Sciatic nerve (tissue), 2 donors: ENCODE measurements at regions not wholly inside any gene's neighbourhood (a gene's known extent, or its start where the extent isn't known, plus 50 kb on each side); places are given as distances from the start of the nearest gene placed in this dataset.

Source experiments
- ATAC-seq: fragments of 200-7000 bp; cut with Tn5 transposase; one replicate; pipeline ENCODE4 v1.9.1; 2020; ENCODE audit warnings: mild to moderate bottlenecking, moderate library complexity
- DNase-seq: peaks from one replicate; pipeline ENCODE4 v3.0.0-alpha.2; 2020; ENCODE audit warnings: low spot score
- intact Hi-C: fragments of 100-400 bp; cut with DNase I; formaldehyde crosslinking; loops from one replicate; pipeline ENCODE4 v1.14.2; 2022
- donor health status: DM: no; HTN: no; CAD: no.
- donor health status: DM: no; HTN: no; CAD: no.

DNA sequence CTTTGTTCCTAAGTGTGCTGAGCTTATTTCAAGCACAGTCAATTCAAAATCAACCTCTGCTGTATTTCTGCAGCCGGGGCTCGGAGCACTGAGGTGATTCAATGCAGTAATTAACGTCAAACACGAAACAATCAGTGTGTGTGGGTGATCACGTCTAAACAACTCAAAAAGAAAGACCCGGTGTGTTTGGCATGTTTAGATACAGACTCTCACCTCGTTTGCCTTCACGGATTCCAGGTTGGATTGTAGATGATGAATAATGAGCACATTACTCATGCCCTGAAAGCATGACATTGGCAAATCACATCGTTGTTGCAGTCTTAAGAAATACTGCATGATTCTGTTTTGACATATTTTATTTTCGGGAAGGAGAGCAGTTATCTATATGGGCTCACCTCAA lies 231.0 kb downstream of the QKI start:
- no peak for ATAC-seq
- no peak for DNase-seq
- intact Hi-C loops: no loop called here

DNA sequence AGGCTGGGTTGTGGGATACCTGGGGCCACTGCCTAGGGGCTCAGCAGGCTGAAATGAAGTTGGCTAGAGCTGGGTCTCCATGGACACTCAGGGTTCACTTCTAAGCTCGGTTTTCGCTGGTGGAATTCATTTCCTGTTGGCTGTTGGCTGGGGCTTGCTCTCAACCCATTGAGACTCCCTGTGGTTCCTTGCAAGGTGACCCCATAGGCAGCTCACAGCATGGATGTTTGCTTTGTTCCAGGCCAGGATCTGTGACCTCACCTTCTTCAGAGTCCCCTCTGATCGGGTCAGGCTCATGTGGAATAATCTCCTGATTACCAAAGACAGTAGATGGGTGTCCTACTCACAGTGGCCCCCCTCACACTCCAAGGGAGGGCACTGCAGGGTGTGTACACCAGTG lies 229.3 kb downstream of the QKI start:
- ATAC-seq (no peak), DNase-seq (no peak)
- intact Hi-C loops: no loop called here

DNA sequence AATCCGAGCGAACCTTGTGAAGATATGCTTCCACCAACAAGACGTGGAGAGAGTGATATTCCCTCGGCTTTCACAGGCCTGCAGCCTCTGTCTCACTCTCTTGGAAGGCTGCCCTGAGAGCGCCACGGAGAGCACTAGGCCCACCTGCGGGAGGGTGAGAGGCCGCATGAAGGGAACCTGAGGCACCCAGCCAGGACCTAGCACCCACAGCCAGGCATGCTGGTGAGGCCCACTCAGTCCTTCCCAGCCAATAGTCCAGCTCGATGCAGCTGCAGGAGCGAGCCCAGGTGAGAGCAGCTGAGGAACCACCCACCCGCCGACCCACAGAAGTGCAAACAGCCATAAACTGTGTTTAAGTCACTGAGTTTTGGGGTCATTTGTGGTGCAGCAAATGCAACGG lies 227.2 kb downstream of the QKI start:
- ATAC-seq: no peak
- intact Hi-C loops: no loop called here
- no peak for DNase-seq

DNA sequence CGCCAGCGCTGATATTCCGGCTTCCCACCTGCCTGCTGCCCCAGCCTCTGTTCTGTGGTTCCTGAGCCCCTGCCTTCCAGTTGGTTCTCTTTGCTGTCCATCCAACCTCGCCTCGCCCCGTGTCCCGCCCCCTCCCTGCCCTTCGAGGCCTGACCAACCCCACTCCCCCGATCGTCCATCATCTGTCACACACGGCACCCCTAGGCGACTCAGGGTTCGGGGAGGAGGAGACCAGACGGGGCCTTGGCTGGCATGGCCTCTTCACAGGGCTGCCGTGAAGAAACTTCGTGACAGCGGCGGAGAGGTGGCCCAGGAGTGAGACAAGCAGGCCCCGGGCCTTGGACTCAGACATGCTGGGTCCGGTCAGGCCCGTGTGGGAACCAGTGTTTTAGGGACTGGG lies 226.1 kb downstream of the QKI start:
- ATAC-seq (no peak), DNase-seq (no peak)
- intact Hi-C loops: no loop called here

DNA sequence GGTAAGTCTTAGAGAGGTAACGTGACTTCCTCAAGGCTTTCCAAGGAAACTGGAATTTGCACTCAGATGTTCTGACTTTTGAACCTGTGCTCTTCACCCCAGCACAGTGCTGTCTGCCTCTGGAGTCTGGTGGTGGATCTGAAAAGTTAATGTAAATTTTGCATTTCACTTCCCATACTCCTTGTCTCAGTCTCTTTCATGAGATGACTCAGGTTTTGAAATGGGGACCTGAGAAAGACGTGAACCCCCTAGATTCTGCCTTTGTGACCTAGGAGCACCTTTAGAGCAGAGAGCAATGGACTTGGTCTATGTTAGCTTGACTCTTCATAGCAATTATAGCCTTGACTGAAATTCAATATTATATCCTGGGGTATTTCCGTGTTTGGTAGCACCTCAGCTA lies 223.0 kb downstream of the QKI start:
- intact Hi-C loops: no loop called here
- ATAC-seq (no peak), DNase-seq (no peak)

DNA sequence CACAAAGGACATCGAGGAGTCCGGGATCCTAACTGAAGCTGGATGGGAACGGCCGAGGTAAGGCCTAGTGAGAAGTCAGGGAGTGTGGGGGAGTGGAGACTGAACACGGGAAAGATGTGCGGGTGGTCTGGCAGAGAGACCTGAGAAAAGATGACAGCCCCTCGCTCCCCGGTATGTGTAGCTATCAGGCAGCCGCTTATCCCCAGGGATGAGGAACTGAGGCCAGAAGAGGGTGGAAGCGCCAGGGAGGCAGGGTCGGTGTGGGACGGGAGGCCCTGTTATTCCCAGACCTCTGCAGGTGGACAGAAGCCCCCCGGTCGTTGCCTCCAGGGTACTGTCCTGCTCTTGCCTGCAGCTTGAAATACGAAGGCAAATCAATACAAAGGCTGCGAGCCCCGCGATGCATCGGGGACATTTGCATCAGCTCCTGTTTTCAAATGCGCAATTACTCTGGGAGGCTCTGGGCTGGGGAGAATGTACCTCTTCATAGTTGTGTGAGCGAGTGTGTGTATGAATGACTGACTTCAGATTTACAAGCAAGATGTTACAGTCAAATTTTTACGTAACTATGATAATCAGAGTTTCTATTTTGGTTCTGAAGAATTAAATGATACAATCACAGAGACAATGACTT lies 221.3 kb downstream of the QKI start:
- intact Hi-C loops: no loop called here
- ATAC-seq (no peak), DNase-seq (no peak)

DNA sequence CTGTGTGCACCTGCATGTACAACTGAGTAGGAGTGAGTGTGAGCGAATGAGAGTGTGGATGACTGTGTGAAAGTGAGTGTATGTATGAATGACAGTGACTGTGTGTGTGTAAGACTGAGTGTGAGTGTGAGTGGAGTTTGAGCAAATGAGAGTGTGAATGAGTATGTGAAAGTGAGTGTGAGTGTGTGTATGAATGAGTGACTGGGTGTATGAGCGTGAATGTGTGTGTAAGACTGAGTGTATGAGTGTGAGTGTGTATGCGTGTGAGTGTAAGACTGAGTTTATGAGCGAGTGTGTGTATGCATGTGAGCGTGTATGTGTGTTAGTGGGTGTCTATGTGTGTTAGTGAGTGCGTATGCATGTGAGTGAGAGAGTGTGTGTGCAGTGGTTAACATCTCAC lies 220.8 kb downstream of the QKI start:
- ATAC-seq (no peak), DNase-seq (no peak)
- intact Hi-C loops: no loop called here

DNA sequence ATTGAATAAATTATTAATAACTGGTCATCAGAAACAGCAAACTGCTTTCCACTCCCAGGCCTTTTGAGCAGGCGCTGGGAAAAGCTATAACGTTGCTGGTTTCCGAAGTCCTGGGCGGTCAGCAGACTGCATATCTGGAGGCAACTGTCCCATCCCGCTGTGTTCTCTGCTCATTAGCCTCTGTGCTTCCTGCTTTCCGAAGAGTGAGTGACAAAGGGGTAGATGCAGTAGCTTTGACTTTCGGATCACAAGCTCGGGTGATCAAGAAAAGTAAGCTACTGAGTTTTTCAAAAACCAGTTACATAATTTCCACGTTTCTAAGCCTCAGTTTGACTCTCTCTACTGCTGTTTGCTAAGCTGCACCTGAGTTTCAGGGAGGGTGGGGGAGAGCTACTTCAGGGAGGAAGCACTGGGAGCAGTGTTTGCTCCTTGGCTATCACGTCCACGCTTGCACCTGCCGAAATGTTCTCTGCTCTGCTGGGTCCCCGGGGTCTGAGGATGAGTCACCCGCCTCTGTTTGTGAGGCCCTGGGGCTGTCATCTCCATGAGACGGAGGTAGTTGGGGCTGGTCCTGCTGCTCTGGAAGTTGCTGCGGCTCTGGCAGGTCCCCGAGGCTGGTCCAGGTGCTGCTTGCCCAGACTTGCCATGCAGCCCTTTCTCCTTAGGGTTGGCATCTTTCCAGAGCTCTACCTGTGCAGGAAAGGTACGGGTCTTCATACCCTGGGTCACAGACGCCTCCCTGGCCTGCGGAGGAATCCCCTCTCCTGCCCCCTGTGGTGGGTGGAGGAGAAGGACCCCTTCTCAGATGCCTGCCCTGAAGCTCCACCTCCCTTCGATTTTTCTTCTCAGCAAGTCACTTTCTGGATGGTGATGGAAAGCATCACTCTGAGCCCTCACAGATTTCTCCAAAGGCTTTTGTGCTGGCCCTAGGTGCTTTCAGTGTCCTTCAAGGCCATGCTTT lies 220.0 kb downstream of the QKI start:
- ATAC-seq (no peak), DNase-seq (no peak)
- intact Hi-C loops: no loop called here

DNA sequence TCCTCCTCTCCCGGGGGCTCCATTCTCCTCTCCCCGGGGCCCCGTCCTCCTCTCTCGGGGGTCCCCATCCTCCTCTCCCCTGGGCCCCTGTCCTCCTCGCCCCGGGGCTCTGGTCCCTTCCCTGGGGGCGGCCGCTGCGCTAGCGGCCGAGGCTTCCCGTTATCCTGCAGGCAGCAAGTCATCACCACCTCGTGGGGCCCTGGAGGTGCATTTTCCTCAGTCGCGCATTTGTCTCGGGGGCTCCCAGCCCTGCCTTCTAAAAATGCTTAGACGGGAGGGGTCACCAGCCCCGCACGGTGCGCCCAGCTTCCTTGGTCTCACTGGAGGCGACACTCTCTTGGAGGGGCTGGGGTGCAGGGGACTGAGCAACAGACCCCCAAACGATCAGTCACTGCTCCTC lies 216.5 kb downstream of the QKI start:
- no peak for ATAC-seq

DNA sequence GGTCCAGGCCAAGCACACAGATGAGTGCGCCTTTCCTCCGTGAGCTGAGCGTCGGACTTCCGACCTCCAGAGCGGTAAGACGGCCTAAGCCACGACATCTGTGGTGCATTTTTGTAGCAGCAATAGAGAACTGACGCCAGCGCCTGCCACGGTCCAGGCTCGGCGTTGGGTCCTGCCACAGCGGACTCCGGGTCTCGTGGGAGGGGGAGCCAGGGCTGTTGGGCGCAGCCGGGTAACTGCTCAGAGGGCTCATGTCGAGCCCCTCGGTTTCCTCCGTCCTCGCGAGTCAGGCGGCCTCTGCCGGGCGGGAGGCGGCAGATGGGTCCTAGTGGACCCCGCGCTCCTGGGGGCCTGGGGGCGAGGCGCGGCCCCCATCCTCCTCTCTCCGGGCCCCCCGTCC lies 216.1 kb downstream of the QKI start:
- intact Hi-C loops: no loop called here
- DNase-seq (no peak), ATAC-seq (no peak)

More for the DNA sequence above, 216.5 kb downstream of the QKI start:
- no peak for DNase-seq
- intact Hi-C loops: no loop called here

DNA sequence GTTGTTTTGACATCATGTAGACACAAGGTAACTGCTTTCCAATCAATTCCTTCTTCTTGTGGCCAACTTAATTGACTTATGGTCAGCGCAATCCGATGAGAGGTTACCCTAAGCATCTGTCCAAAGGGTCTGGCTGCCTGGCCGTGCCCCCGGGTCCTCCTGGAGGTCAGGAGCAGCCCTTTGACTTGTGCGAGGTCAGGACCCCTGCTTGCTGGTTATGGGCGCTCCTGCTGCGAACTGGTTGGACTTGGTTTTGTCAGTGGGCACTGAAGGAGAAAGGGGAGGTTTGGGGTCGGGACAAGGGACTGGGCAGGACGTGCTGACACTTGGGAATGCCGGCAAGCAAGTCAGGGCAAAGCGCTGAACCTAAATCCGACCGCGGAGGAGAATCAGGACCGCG lies 215.6 kb downstream of the QKI start:
- no peak for DNase-seq
- intact Hi-C loops: no loop called here
- no peak for ATAC-seq
